GM18499 (cell line): ENCODE measurements at regions not wholly inside any gene's neighbourhood (a gene's known extent, or its start where the extent isn't known, plus 50 kb on each side); places are given as distances from the start of the nearest gene placed in this dataset.

Experiments used
- ATAC-seq: cut with Tn5 transposase; IDR thresholded peaks from one replicate; pipeline ENCODE4 v1.9.1; 2021; ENCODE audit warnings: moderate number of reproducible peaks; ENCODE audit not compliant: insufficient read depth, unreplicated experiment

- no peak for ATAC-seq
Observed at GRCh38 chr6:15063253-15063853, 182.5 kb upstream of the JARID2 start.

GRCh38 chr6:15065261-15065989 lies 180.4 kb upstream of the JARID2 start:
- no peak for ATAC-seq

- no peak for ATAC-seq
Observed at GRCh38 chr6:15066089-15066758, 179.6 kb upstream of the JARID2 start.

GRCh38 chr6:15073344-15073789 lies 172.5 kb upstream of the JARID2 start:
- no peak for ATAC-seq

- ATAC-seq = no peak
Observed at GRCh38 chr6:15073883-15074465, 171.9 kb upstream of the JARID2 start.

- ATAC-seq = no peak
Observed at GRCh38 chr6:15074806-15075205, 171.1 kb upstream of the JARID2 start.

- no peak for ATAC-seq
Observed at GRCh38 chr6:15076565-15076964, 169.3 kb upstream of the JARID2 start.

- ATAC-seq = no peak
Observed at GRCh38 chr6:15077006-15077405, 168.9 kb upstream of the JARID2 start.

- no peak for ATAC-seq
Observed at GRCh38 chr6:15077961-15078360, 167.9 kb upstream of the JARID2 start.

- no peak for ATAC-seq
Observed at GRCh38 chr6:15079288-15079817, 166.5 kb upstream of the JARID2 start.

GRCh38 chr6:15080895-15081294 lies 165.0 kb upstream of the JARID2 start:
- ATAC-seq = no peak

- no peak for ATAC-seq
Observed at GRCh38 chr6:15081447-15081846, 164.4 kb upstream of the JARID2 start.

GRCh38 chr6:15082708-15083107 lies 163.2 kb upstream of the JARID2 start:
- no peak for ATAC-seq

GRCh38 chr6:15086348-15087158 lies 159.3 kb upstream of the JARID2 start:
- no peak for ATAC-seq

GRCh38 chr6:15087186-15087589 lies 158.7 kb upstream of the JARID2 start:
- ATAC-seq = no peak

- no peak for ATAC-seq
Observed at GRCh38 chr6:15088904-15089568, 156.8 kb upstream of the JARID2 start.

- no peak for ATAC-seq
Observed at GRCh38 chr6:15089569-15090144, 156.2 kb upstream of the JARID2 start.

- no peak for ATAC-seq
Observed at GRCh38 chr6:15090145-15090579, 155.7 kb upstream of the JARID2 start.

- ATAC-seq = no peak
Observed at GRCh38 chr6:15090745-15091384, 155.0 kb upstream of the JARID2 start.
